Kidney epithelial cell (primary cell): ENCODE measurements at regions not wholly inside any gene's neighbourhood (a gene's known extent, or its start where the extent isn't known, plus 50 kb on each side); places are given as distances from the start of the nearest gene placed in this dataset.

ENCODE experiments used
- DNase-seq: peaks from one replicate; pipeline ENCODE4 v3.0.0-alpha.2; 2010; ENCODE audit warnings: low read depth
- H3K27me3 ChIP-seq: 2 replicates; pipeline ENCODE4 v1.6.0; 2011; ENCODE audit warnings: low read length; ENCODE audit not compliant: control insufficient read depth, insufficient read depth
- H3K36me3 ChIP-seq: 2 replicates; pipeline ENCODE4 v1.5.1; 2011; ENCODE audit warnings: low read length; ENCODE audit not compliant: control insufficient read depth, insufficient read depth
- H3K4me3 ChIP-seq: 2 replicates; pipeline ENCODE4 v1.5.1; 2011; ENCODE audit warnings: low read depth, mild to moderate bottlenecking, control low read depth, low read length
- TF ChIP-seq, protein P1 (sequence below): IDR thresholded peaks from 2 replicates; pipeline ENCODE4 v1.5.1; 2011; ENCODE audit warnings: mild to moderate bottlenecking, moderate library complexity, low read length, control low read depth, inconsistent platforms; ENCODE audit not compliant: insufficient read depth, poor library complexity, severe bottlenecking

GRCh38 chr16:79995315-79995714 lies 394.8 kb upstream of the MAF start:
- no peak overlapping the region for H3K4me3 ChIP-seq
- TF ChIP-seq, protein P1, sequence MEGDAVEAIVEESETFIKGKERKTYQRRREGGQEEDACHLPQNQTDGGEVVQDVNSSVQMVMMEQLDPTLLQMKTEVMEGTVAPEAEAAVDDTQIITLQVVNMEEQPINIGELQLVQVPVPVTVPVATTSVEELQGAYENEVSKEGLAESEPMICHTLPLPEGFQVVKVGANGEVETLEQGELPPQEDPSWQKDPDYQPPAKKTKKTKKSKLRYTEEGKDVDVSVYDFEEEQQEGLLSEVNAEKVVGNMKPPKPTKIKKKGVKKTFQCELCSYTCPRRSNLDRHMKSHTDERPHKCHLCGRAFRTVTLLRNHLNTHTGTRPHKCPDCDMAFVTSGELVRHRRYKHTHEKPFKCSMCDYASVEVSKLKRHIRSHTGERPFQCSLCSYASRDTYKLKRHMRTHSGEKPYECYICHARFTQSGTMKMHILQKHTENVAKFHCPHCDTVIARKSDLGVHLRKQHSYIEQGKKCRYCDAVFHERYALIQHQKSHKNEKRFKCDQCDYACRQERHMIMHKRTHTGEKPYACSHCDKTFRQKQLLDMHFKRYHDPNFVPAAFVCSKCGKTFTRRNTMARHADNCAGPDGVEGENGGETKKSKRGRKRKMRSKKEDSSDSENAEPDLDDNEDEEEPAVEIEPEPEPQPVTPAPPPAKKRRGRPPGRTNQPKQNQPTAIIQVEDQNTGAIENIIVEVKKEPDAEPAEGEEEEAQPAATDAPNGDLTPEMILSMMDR = no peak
- DNase-seq = no peak
- H3K36me3 ChIP-seq = no peaks in the 10 kb centered on the region
- H3K27me3 ChIP-seq = no peaks in the 10 kb centered on the region

GRCh38 chr16:79994418-79994817 lies 393.9 kb upstream of the MAF start:
- Histone ChIP-seq H3K27me3 (no peaks in the 10 kb centered on the region), H3K36me3 (no peaks in the 10 kb centered on the region), H3K4me3 (no peak overlapping the region)
- TF ChIP-seq, protein P1 = no peak
- DNase-seq = no peak

DNA sequence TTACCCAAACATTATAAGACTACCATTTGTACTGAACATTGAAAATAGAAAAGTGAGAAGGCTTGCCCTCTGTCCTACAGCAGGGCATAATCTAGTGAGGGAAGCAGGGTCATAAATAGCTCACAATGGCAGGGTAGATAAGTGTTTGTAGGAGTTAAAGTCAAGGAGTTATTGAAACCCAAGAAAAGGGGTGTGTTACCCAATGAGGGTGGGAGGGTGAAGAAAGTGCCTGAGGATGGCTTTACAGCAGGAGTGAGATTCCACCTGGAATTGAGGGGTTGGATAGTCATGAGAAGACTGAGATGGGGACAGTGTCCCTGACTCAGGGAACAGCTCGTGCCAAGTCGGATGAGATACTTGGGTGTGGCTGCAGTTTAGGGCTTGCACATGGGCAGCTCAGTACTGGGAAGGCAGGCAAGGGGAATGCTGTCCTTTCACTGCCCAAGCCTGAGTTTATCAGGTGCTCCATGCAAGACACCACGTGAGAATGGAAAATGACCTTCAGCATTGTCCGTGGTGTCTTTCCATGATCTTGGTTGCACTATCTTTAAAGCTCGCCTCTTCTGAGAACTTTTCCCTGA lies 393.2 kb upstream of the MAF start:
- TF ChIP-seq, protein P1 = no peak

GRCh38 chr16:79991969-79992368 lies 391.4 kb upstream of the MAF start:
- no peak overlapping the region for H3K4me3 ChIP-seq
- TF ChIP-seq, protein P1 = no peak
- H3K27me3 ChIP-seq = no peaks in the 10 kb centered on the region
- DNase-seq = no peak
- no peaks in the 10 kb centered on the region for H3K36me3 ChIP-seq

More for the DNA sequence above, 393.2 kb upstream of the MAF start:
- DNase-seq = no peak
- no peak overlapping the region for H3K4me3 ChIP-seq
- H3K27me3 ChIP-seq = no peaks in the 10 kb centered on the region
- H3K36me3 ChIP-seq = no peaks in the 10 kb centered on the region

DNA sequence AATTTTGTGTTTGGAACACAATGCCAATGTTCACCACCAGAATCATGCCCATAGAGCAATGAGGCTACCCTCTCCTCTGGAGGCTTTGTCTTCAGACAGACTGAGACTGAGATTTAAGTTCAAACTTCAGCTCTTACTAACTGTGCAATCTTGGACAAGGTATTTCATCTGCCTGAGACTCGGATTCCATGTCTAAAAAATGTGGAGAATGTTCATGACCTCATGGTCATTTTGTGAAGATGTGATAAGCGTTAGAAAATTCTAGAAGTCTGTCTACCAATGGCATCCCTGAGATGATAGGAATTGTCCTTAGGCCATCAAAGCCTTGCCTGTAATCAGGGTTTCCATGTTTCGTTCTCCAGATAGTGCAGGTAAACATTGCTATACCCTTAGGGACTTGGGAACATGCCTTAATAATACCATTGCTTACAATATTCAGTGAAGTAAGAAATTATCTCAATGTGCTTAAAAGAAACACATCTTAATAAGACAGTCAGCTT lies 388.2 kb upstream of the MAF start:
- H3K36me3 ChIP-seq = no peaks in the 10 kb centered on the region
- H3K4me3 ChIP-seq = no peak overlapping the region
- TF ChIP-seq, protein P1 = no peak
- H3K27me3 ChIP-seq = no peaks in the 10 kb centered on the region
- no peak for DNase-seq

DNA sequence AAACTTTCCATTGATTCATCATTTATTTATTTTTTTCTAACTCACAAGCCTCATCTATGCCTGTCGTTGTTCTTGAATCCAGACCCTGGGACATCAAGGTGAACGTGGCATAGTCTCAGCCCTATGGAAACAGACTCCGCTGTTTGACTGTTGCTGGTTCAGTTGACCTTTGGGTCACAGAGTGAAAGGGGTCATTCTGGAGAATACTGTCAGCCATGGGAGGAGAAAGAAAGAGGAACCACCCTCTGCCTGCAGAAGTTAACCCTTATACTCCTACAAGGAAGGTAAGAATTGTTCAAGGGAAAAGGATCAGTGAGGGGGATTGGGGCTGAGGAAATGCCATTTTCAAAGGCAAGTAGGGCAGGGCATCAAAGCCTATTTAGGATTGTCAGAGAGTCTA lies 387.6 kb upstream of the MAF start:
- H3K27me3 ChIP-seq = no peaks in the 10 kb centered on the region
- TF ChIP-seq, protein P1 = no peak
- no peak overlapping the region for H3K4me3 ChIP-seq
- DNase-seq = no peak
- H3K36me3 ChIP-seq = no peaks in the 10 kb centered on the region
